ENCODE measurements at regions not wholly inside any gene's neighbourhood (a gene's known extent, or its start where the extent isn't known, plus 50 kb on each side); places are given as distances from the start of the nearest gene placed in this dataset.

DNA sequence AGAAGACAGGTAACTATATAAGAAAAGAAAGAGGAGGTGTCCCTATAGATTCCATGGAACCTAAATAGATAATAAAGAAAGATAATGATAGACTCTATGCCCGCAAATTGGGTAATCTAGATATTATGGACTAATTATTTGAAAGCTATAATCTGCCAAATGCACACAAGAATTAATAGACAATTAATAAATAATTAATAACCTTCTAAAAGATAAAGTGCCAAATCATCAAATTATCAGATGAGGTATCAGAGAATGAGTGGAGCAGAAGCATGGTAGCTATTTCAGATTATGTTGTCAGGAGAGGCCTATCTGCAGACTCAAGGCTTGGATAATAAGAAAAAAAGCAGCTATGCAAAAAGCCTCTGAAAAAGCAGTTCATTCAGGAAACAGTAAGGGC, 1120.8 kb downstream of the PLA2G4A start:
- TF ChIP-seq EZH2 (IDR thresholded peaks at IDR 0.05) (no peak), POLR2AphosphoS5 (IDR thresholded peaks at IDR 0.05; ENCODE audit: borderline replicate concordance, low read depth, low read length) (no peak), FOXP2 (optimal IDR thresholded peaks at IDR 0.05; ENCODE audit: control extremely low read depth, extremely low read length, insufficient read depth) (no peak)

All from SK-N-MC (cell line).